T follicular helper cell (primary cell): ENCODE measurements at regions not wholly inside any gene's neighbourhood (a gene's known extent, or its start where the extent isn't known, plus 50 kb on each side); places are given as distances from the start of the nearest gene placed in this dataset.

ENCODE experiments used
- DNase-seq: peaks from one replicate; pipeline ENCODE4 v3.0.0-alpha.2; 2020; ENCODE audit warnings: low read depth

- no peak for DNase-seq
Observed at GRCh38 chr12:91922139-91922538, 223.5 kb downstream of the BTG1 start.

- no peak for DNase-seq
Observed at GRCh38 chr12:91921555-91921954, 224.1 kb downstream of the BTG1 start.

GRCh38 chr12:91920741-91921140, 224.9 kb downstream of the BTG1 start:
- no peak for DNase-seq

GRCh38 chr12:91920276-91920675, 225.4 kb downstream of the BTG1 start:
- DNase-seq: no peak

GRCh38 chr12:91918431-91918830, 227.2 kb downstream of the BTG1 start:
- no peak for DNase-seq

- no peak for DNase-seq
Observed at GRCh38 chr12:91914701-91915100, 230.9 kb downstream of the BTG1 start.

- DNase-seq: no peak
Observed at GRCh38 chr12:91913651-91914050, 232.0 kb downstream of the BTG1 start.

- DNase-seq: no peak
Observed at GRCh38 chr12:91913124-91913523, 232.5 kb downstream of the BTG1 start.

GRCh38 chr12:91912178-91912577, 233.5 kb downstream of the BTG1 start:
- DNase-seq: no peak

- no peak for DNase-seq
Observed at GRCh38 chr12:91910871-91911388, 234.7 kb downstream of the BTG1 start.

GRCh38 chr12:91902860-91903683, 242.6 kb downstream of the BTG1 start:
- DNase-seq: no peak

GRCh38 chr12:91901381-91902074, 244.1 kb downstream of the BTG1 start:
- DNase-seq: no peak

GRCh38 chr12:91900971-91901370, 244.7 kb downstream of the BTG1 start:
- DNase-seq: no peak

- DNase-seq: no peak
Observed at GRCh38 chr12:91899056-91899455, 246.6 kb downstream of the BTG1 start.

- DNase-seq: no peak
Observed at GRCh38 chr12:91897025-91897515, 248.6 kb downstream of the BTG1 start.

GRCh38 chr12:91896286-91897024, 249.2 kb downstream of the BTG1 start:
- DNase-seq: no peak

GRCh38 chr12:91894911-91895310, 250.7 kb downstream of the BTG1 start:
- DNase-seq: no peak

- DNase-seq: no peak
Observed at GRCh38 chr12:91893476-91893875, 252.2 kb downstream of the BTG1 start.

GRCh38 chr12:91892081-91892855, 253.4 kb downstream of the BTG1 start:
- no peak for DNase-seq

GRCh38 chr12:91890742-91891141, 254.9 kb downstream of the BTG1 start:
- no peak for DNase-seq

GRCh38 chr12:91889910-91890309, 255.7 kb downstream of the BTG1 start:
- DNase-seq: no peak

- DNase-seq: no peak
Observed at GRCh38 chr12:91889059-91889458, 256.6 kb downstream of the BTG1 start.
